Ovary (tissue), 3 donors: ENCODE measurements at regions not wholly inside any gene's neighbourhood (a gene's known extent, or its start where the extent isn't known, plus 50 kb on each side); places are given as distances from the start of the nearest gene placed in this dataset.

Source experiments
- CTCF ChIP-seq, 3 donors: fragments of 450-650 bp in 2 of 3; fragments of 200-600 bp in 1 of 3; IDR thresholded peaks; one replicate each; pipeline versions ENCODE4 v1.5.1 to v1.8.0; 2016 to 2022; ENCODE audit warnings: antibody characterized with exemption in 3 of 3, mild to moderate bottlenecking in 1 of 3
- EP300 ChIP-seq: sonication (generic); formaldehyde crosslinking; IDR thresholded peaks from one replicate; pipeline ENCODE4 v1.6.1; 2017; ENCODE audit warnings: antibody characterized with exemption
- POLR2A ChIP-seq: fragments of 450-650 bp; IDR thresholded peaks from one replicate; pipeline ENCODE4 v1.6.1; 2017; ENCODE audit warnings: antibody characterized with exemption, mild to moderate bottlenecking, moderate library complexity
- donor health status: DM: no; HTN: no; CAD: no.

- no peak for TF ChIP-seq CTCF (IDR thresholded peaks at IDR 0.05)
- no peak for TF ChIP-seq POLR2A
- TF ChIP-seq EP300: no peak
These were observed 215.7 kb upstream of the FOXF1 start for GRCh38 chr16:86294535-86295196.
